Progenitor cell of endocrine pancreas (in vitro differentiated cells): ENCODE measurements at regions not wholly inside any gene's neighbourhood (a gene's known extent, or its start where the extent isn't known, plus 50 kb on each side); places are given as distances from the start of the nearest gene placed in this dataset.

Experiments used
- DNase-seq: peaks from one replicate; pipeline ENCODE4 v3.0.0; 2021; ENCODE audit warnings: low spot score; ENCODE audit not compliant: unreplicated experiment
- H3K27ac Mint-ChIP-seq: 2 replicates; pipeline ENCODE4 v1.8.0; 2021; ENCODE audit warnings: mild to moderate bottlenecking, moderate library complexity, mixed read lengths
- H3K27me3 Mint-ChIP-seq: 2 replicates; pipeline ENCODE4 v1.8.0; 2021; ENCODE audit warnings: mixed read lengths
- H3K36me3 Mint-ChIP-seq: 2 replicates; pipeline ENCODE4 v1.8.0; 2022; ENCODE audit warnings: mixed read lengths; ENCODE audit not compliant: insufficient read depth
- H3K4me1 Mint-ChIP-seq: 2 replicates; pipeline ENCODE4 v1.8.0; 2021; ENCODE audit warnings: low read depth, mixed read lengths
- H3K4me3 Mint-ChIP-seq: 2 replicates; pipeline ENCODE4 v1.8.0; 2021; ENCODE audit warnings: low read depth, mild to moderate bottlenecking, moderate library complexity, mixed read lengths
- H3K9me3 Mint-ChIP-seq: 2 replicates; pipeline ENCODE4 v1.8.0; 2021; ENCODE audit warnings: low read depth, mixed read lengths
- TF ChIP-seq, protein P1 (sequence below): fragments of 200-600 bp; sonication (generic); IDR thresholded peaks from one replicate; pipeline ENCODE4 v1.5.0; 2021; ENCODE audit warnings: antibody characterized with exemption, mild to moderate bottlenecking; ENCODE audit not compliant: unreplicated experiment

DNA sequence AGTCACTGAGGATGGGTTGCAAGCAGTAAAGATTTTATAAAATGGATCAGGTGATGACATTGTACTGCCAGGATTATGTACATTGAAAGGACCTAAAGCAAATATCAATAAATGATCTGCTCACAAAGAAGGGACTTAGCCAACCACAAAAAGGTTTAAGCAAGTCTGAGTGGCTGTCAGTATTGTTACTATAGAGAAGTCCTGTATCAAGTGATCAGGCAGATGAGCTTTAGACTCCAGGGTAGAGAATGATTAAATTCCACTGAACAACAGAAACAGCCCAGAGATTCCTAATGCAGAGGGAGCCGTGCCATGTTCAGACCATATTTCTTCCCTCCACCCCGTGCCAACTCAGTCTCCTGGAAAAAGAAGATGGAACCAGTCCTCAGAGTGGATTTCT lies 138.9 kb downstream of the SETD4 start:
- Mint-ChIP-seq H3K36me3 (no peaks in the 10 kb centered on the region), H3K4me3 (no peak overlapping the region), H3K9me3 (no peaks in the 10 kb centered on the region), H3K27me3 (peaks cover 7% of the 10 kb centered on the region), H3K4me1 (peaks cover 1% of the 10 kb centered on the region), H3K27ac (no peak overlapping the region)
- TF ChIP-seq, protein P1, sequence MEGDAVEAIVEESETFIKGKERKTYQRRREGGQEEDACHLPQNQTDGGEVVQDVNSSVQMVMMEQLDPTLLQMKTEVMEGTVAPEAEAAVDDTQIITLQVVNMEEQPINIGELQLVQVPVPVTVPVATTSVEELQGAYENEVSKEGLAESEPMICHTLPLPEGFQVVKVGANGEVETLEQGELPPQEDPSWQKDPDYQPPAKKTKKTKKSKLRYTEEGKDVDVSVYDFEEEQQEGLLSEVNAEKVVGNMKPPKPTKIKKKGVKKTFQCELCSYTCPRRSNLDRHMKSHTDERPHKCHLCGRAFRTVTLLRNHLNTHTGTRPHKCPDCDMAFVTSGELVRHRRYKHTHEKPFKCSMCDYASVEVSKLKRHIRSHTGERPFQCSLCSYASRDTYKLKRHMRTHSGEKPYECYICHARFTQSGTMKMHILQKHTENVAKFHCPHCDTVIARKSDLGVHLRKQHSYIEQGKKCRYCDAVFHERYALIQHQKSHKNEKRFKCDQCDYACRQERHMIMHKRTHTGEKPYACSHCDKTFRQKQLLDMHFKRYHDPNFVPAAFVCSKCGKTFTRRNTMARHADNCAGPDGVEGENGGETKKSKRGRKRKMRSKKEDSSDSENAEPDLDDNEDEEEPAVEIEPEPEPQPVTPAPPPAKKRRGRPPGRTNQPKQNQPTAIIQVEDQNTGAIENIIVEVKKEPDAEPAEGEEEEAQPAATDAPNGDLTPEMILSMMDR = no peak
- no peak for DNase-seq

DNA sequence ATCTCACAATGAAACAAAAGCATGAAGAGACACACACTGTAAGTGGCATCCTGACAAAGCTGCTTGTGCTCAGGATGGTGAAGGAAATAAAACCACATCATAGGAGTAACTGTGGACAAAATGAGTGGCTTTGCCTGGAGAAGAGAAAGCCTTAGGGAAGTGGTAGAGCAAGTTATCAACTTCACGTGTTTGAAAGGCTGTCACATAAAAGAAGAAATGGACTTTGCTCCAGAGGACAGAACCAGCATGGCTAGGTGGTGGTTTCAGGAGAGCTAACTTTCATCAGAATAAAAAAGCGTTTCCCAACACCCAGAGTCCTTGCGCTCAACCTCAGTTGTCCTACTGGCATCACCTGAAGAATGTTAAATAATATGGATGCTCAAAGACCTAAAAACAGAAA lies 139.9 kb downstream of the SETD4 start:
- H3K36me3 Mint-ChIP-seq = no peaks in the 10 kb centered on the region
- peaks cover 7% of the 10 kb centered on the region for H3K27me3 Mint-ChIP-seq
- H3K27ac Mint-ChIP-seq = no peak overlapping the region
- no peak overlapping the region for H3K4me3 Mint-ChIP-seq
- DNase-seq = no peak
- TF ChIP-seq, protein P1 = no peak
- H3K4me1 Mint-ChIP-seq = peaks cover 1% of the 10 kb centered on the region
- H3K9me3 Mint-ChIP-seq = peaks cover 4% of the 10 kb centered on the region

DNA sequence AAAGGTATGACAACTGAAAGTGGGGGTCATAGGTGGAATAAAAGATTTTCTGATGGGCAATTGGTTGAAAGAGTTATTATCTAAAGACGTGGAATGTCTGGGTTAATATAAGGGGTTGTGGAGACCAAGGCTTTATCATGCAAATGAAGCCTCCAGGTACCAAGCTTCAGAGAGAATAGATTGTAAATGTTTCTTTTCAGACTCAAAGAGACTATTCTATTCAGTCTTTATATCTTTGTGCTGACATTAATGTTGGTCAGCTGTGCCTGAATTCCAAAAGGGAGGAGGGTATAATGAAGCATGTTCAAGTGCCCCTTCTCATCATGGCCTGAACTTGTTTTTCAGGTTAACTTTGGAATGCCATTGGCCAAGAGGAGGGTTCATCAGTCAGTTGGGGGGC lies 145.3 kb downstream of the SETD4 start:
- no peak overlapping the region for H3K27ac Mint-ChIP-seq
- no peak overlapping the region for H3K4me3 Mint-ChIP-seq
- H3K27me3 Mint-ChIP-seq = no peaks in the 10 kb centered on the region
- peaks cover 6% of the 10 kb centered on the region for H3K9me3 Mint-ChIP-seq
- no peaks in the 10 kb centered on the region for H3K4me1 Mint-ChIP-seq
- no peak for DNase-seq
- no peaks in the 10 kb centered on the region for H3K36me3 Mint-ChIP-seq
- TF ChIP-seq, protein P1 = no peak

DNA sequence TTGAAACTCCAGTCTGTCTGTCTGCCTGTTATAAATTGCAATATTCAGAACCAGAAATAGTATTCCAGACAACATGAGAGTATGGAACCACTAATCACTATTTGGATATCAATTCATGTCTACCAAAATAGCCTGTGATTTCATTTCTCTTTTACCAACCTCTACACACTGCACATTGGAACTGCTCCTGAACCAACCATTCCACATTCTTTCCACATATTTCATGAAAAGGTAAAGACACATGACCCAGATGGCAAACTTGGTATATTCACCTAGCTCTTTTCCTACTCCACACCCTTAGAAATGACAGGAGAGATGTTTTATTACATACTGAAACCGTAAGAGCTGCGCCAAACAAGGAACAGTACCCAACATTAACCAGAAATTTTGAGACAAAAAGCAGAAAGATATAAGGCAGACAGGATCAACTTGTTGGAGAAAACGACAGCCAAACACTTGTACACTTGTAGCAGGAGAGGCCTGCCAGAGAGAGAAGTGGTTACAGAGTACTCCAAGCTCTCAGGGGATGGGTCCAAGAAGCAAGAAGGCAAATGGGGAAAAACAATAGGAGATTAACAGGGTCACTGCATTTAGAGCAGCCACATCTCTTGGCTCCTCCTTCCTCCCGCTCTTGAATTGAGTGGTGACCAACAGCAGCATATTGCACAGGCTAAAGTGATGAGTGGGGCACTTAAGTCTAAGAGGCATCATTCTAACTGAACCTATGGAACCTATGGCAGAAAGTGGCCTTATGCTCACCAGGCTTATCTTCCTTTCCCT lies 148.7 kb downstream of the SETD4 start:
- no peak for DNase-seq
- Mint-ChIP-seq H3K9me3 (peaks cover 6% of the 10 kb centered on the region), H3K4me3 (no peak overlapping the region), H3K27me3 (no peaks in the 10 kb centered on the region), H3K36me3 (no peaks in the 10 kb centered on the region), H3K27ac (no peak overlapping the region), H3K4me1 (no peaks in the 10 kb centered on the region)
- TF ChIP-seq, protein P1 = no peak

DNA sequence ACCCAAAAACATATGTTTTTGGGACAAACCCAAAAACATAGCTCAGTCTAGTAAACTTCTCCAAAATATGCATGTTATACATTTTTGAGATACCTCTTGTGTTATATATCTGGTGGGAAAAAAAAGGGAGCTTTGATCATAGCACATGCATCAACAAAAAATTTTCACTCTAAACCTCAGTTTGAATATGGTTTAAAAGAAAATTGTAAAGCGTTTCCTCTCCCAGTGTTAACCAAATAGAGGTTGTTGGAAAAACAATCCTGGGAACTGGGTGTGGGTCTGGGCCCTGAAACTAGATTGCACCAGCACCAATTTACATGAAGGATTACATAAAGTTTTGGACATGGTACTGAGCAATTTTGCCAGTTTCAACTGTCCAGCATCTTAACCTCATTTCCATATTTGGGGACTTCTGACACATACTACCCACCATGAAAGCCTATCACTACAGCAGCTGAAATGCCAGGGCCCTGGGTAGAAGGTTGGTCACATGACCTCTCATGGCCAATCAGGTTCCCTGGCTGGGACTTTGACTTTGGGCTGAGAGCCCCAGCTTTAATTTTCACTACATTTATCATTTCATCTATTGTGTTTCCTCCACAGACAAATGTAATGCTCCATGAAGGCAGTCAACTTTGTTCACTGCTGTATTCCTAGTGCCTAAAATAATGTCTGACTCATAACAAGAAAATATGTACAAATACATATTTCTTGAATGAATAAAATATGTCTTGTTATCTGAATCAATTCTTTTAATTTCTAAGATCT lies 150.7 kb downstream of the SETD4 start:
- Mint-ChIP-seq H3K36me3 (no peaks in the 10 kb centered on the region), H3K4me3 (no peak overlapping the region), H3K27ac (no peak overlapping the region), H3K4me1 (no peaks in the 10 kb centered on the region), H3K27me3 (peaks cover 5% of the 10 kb centered on the region), H3K9me3 (no peaks in the 10 kb centered on the region)
- TF ChIP-seq, protein P1 = no peak
- DNase-seq = no peak
